Activated CD4-positive, alpha-beta T cell treated with anti-CD3 and anti-CD28 coated beads, Interleukin-2, amount 10 ng/mL, durations not matched to agents 24 days and 14 days (primary cell): ENCODE measurements at regions not wholly inside any gene's neighbourhood (a gene's known extent, or its start where the extent isn't known, plus 50 kb on each side); places are given as distances from the start of the nearest gene placed in this dataset.

Experiments used
- DNase-seq: peaks from one replicate; pipeline ENCODE4 v3.0.0; 2022
- H3K27ac Mint-ChIP-seq: one replicate; pipeline ENCODE4 v1.8.0; 2022; ENCODE audit warnings: mild to moderate bottlenecking, mixed read lengths
- H3K27me3 Mint-ChIP-seq: one replicate; pipeline ENCODE4 v1.8.0; 2022; ENCODE audit warnings: mixed read lengths
- H3K36me3 Mint-ChIP-seq: one replicate; pipeline ENCODE4 v1.8.0; 2022; ENCODE audit warnings: low read depth, mild to moderate bottlenecking, mixed read lengths
- H3K4me1 Mint-ChIP-seq: one replicate; pipeline ENCODE4 v1.8.0; 2021; ENCODE audit warnings: mixed read lengths
- H3K4me3 Mint-ChIP-seq: one replicate; pipeline ENCODE4 v1.8.0; 2022; ENCODE audit warnings: mild to moderate bottlenecking, moderate library complexity, mixed read lengths
- H3K9me3 Mint-ChIP-seq: one replicate; pipeline ENCODE4 v1.8.0; 2021; ENCODE audit warnings: mixed read lengths
- intact Hi-C: fragments of 100-400 bp; cut with micrococcal nuclease; formaldehyde crosslinking; loops from one replicate; pipeline ENCODE4 v1.15.1; 2023

DNA sequence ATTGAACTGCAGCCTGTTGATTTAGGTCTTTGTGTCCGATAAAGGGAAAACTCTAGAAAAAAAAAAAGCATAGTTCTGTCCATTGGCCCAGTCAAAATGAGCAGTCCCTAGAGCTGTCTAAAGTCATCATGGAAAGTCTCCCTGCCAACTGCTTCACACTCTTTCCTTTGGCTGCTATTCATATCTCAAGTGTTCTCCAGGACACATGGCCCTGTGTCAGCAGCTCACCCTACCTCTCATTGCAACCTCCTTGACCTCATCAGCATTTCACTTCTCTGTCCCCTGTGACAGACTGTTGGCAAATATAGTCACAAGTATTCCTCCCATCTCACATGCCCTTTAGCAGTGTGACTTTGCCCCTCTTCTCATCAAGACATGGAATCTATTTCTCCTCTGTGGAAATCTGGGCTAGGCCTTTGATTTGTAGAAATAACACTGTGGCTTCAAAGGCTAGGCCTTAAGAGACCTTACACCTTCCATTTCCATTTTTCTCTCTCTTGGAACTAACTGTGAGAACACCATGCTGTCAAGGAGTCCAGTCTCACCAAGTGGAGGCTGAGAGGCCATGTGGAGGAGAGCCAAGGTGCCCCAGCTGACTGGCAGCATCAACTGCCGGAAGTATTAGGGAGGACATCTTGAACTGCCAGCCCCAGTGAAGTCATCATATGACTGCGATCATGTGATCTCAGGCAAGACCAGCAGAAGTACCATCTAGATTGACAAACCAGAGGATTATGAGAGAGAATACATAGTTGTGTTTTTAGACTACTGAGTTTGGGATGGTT, 149.4 kb upstream of the TARS1 start:
- H3K27ac Mint-ChIP-seq: no peak overlapping the region
- no peaks in the 10 kb centered on the region for H3K9me3 Mint-ChIP-seq
- no peaks in the 10 kb centered on the region for H3K36me3 Mint-ChIP-seq
- no peaks in the 10 kb centered on the region for H3K4me1 Mint-ChIP-seq
- no peak for DNase-seq
- H3K4me3 Mint-ChIP-seq: no peak overlapping the region
- peaks cover 6% of the 10 kb centered on the region for H3K27me3 Mint-ChIP-seq
- intact Hi-C loops: no loop called here

DNA sequence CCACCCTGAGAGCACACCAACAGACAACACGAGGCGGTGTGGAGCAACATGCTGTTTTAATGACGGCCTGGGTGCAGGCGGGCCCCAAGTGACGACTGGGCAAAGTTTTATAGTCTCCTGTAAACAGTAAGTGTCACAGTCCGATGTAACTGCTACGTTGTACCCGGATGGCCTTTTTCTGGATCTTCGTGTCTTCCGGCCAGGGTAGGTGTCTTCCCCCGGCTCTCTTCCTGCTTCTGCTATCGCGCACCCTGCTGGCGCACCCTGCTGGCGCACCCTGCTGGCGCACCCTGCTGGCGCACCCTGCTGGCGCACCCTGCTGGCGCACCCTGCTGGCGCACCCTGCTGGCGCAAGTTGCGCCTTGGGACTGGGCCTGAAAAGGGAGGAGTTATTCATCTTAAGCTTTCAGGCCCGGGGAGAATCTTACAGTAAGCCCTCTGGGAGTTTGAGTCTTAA, 143.0 kb upstream of the TARS1 start:
- H3K4me1 Mint-ChIP-seq: peaks cover 7% of the 10 kb centered on the region
- H3K27ac Mint-ChIP-seq: no peak overlapping the region
- no peaks in the 10 kb centered on the region for H3K9me3 Mint-ChIP-seq
- peak; percentile 56 for DNase-seq
- H3K36me3 Mint-ChIP-seq: no peaks in the 10 kb centered on the region
- H3K27me3 Mint-ChIP-seq: peaks cover 10% of the 10 kb centered on the region
- no peak overlapping the region for H3K4me3 Mint-ChIP-seq
- intact Hi-C loops: no loop called here

GRCh38 chr5:33299621-33300208, 141.1 kb upstream of the TARS1 start:
- no peak overlapping the region for H3K4me3 Mint-ChIP-seq

DNA sequence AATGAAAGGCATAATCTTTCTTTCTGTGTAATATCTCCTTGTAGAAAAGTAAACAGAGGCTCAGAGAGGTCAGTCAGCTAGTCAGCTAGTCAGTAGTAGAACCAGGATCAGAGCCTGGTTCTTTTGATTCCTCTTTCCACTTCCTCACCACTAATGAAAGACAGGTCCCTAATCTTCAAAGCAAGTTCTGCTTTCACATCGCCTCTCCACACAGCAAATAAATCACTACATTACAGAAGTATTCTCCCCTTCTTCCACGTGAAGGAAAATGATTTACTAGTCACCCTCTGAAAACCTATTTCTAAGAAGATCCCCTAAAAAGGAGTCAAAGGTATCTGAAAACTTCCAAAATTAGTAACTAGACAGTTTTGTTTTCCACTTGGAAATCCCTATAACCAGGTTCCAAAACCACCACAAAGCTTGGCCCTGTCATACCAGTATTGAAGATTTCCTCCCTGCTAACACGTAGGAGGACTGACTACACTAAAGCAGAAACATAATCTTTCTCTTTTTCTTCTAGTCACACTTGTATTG, 140.5 kb upstream of the TARS1 start:
- Mint-ChIP-seq H3K9me3 (no peaks in the 10 kb centered on the region), H3K4me1 (peaks cover 7% of the 10 kb centered on the region), H3K4me3 (no peak overlapping the region), H3K27ac (no peak overlapping the region), H3K27me3 (peaks cover 10% of the 10 kb centered on the region), H3K36me3 (no peaks in the 10 kb centered on the region)
- intact Hi-C loops: loop anchor here (2.0 to 5.0 kb wide), 2 partner anchors 63 to 588 kb away; partner anchors contain the start of gene NPR3
- DNase-seq: no peak

More at GRCh38 chr5:33299621-33300208, 141.1 kb upstream of the TARS1 start:
- intact Hi-C loops: loop anchor here (2.0 to 5.0 kb wide), 2 partner anchors 63 to 587 kb away; partner anchors contain the start of gene NPR3
- DNase-seq: peak; percentile 57
- no peaks in the 10 kb centered on the region for H3K36me3 Mint-ChIP-seq
- H3K27ac Mint-ChIP-seq: no peak overlapping the region
- no peaks in the 10 kb centered on the region for H3K9me3 Mint-ChIP-seq
- peaks cover 10% of the 10 kb centered on the region for H3K27me3 Mint-ChIP-seq
- peaks cover 7% of the 10 kb centered on the region for H3K4me1 Mint-ChIP-seq

DNA sequence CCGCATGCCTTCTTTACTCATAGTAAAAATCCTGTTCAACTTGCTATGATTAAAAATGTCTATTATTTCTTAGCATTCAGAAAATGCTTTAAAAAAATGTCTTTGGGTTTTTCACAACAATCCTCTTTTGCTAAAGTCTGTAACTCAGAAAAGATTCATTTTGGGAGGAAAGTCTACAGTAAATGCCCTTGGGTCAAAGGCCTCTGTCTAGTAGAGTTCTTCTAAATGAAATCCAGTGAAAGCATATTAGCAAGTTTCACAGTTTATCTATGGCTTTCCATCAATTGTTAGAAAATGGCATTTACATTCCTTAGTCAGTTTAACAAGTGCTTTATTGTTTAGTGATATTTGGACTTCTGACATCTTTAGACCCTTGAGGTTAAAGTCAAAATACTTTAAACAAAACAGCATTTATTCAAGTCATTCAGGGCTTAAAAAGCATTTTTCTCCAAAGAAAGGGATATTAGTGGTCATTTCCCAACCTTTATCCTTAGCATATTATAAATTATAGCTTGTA, 137.1 kb upstream of the TARS1 start:
- DNase-seq: no peak
- H3K4me1 Mint-ChIP-seq: peaks cover 7% of the 10 kb centered on the region
- H3K36me3 Mint-ChIP-seq: no peaks in the 10 kb centered on the region
- H3K27me3 Mint-ChIP-seq: no peaks in the 10 kb centered on the region
- H3K4me3 Mint-ChIP-seq: no peak overlapping the region
- intact Hi-C loops: loop anchor here (5.0 kb wide), 1 partner anchor 591 kb away; the partner anchor contains the start of gene NPR3
- H3K27ac Mint-ChIP-seq: no peak overlapping the region
- no peaks in the 10 kb centered on the region for H3K9me3 Mint-ChIP-seq

DNA sequence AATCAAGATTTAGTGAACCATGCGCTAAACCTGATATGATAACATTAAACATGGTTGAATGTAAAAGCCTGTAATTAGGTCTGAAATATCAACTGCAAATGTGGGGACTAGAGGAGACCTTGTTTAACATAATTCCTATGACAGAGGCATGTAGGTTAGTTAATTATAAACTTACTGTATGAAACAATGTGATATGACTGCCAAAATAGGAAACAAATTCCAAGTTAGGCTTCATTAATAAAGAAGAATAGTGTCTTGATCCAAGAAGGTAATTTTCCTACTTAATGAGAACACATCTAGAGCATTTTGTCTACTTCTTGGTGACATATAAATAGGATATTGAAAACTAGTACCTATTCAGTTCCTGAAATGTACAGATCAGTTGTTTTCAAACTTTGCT, 136.2 kb upstream of the TARS1 start:
- Mint-ChIP-seq H3K27ac (no peak overlapping the region), H3K4me3 (no peak overlapping the region), H3K9me3 (no peaks in the 10 kb centered on the region), H3K36me3 (no peaks in the 10 kb centered on the region), H3K27me3 (no peaks in the 10 kb centered on the region), H3K4me1 (peaks cover 7% of the 10 kb centered on the region)
- intact Hi-C loops: loop anchor here (5.0 kb wide), 1 partner anchor 592 kb away; the partner anchor contains the start of gene NPR3
- no peak for DNase-seq

- peaks cover 2% of the 10 kb centered on the region for H3K4me1 Mint-ChIP-seq
- no peak for DNase-seq
- no peaks in the 10 kb centered on the region for H3K9me3 Mint-ChIP-seq
- no peaks in the 10 kb centered on the region for H3K36me3 Mint-ChIP-seq
- intact Hi-C loops: no loop called here
- H3K27me3 Mint-ChIP-seq: no peaks in the 10 kb centered on the region
- H3K27ac Mint-ChIP-seq: no peak overlapping the region
- H3K4me3 Mint-ChIP-seq: no peak overlapping the region
These were observed 135.2 kb upstream of the TARS1 start for GRCh38 chr5:33305572-33305971.

DNA sequence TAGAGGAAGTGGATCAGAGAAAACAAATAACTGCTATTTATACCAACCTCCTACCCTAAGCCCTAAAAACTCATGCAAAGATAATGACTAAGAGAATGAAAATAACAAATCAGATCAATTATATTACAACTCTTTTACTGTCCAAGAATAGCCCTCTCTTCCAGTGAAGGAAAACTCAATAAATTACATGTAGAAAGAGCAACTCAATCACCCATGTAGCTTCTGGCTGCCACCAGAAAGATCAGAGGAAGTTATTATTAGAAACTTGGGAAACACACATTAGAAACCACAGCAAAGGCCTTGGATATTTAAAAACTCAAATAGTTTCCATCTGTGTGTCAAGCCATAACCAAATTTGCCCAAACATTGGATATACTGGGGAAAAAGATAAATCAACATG, 134.0 kb upstream of the TARS1 start:
- no peak for DNase-seq
- Mint-ChIP-seq H3K4me3 (no peak overlapping the region), H3K4me1 (no peaks in the 10 kb centered on the region), H3K9me3 (no peaks in the 10 kb centered on the region), H3K36me3 (no peaks in the 10 kb centered on the region), H3K27me3 (no peaks in the 10 kb centered on the region), H3K27ac (no peak overlapping the region)
- intact Hi-C loops: no loop called here

- H3K27me3 Mint-ChIP-seq: no peaks in the 10 kb centered on the region
- no peak overlapping the region for H3K27ac Mint-ChIP-seq
- intact Hi-C loops: no loop called here
- H3K36me3 Mint-ChIP-seq: no peaks in the 10 kb centered on the region
- no peak overlapping the region for H3K4me3 Mint-ChIP-seq
- no peak for DNase-seq
- H3K4me1 Mint-ChIP-seq: no peaks in the 10 kb centered on the region
- no peaks in the 10 kb centered on the region for H3K9me3 Mint-ChIP-seq
These were observed 132.2 kb upstream of the TARS1 start for GRCh38 chr5:33308586-33308985.

DNA sequence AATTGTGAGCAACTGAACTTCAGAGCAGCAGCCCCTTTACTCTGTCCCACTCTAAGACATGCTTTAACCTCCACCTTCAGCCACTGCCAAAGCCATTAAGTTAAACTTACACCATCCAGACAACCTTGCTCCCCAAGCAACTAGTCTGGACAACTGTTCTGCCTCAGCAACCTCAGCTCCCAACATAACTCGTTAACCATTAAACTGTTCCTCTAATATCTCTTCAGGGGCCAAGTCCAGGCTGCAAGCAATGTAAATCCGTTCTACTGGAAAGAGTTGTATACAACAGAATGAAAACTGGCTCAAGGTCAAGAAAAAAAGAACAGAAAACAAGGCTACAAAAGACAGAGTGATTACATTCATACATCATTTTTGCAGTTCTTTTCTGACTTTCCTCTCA, 131.7 kb upstream of the TARS1 start:
- Mint-ChIP-seq H3K27ac (no peak overlapping the region), H3K4me1 (no peaks in the 10 kb centered on the region), H3K36me3 (no peaks in the 10 kb centered on the region), H3K9me3 (no peaks in the 10 kb centered on the region), H3K27me3 (no peaks in the 10 kb centered on the region), H3K4me3 (no peak overlapping the region)
- no peak for DNase-seq
- intact Hi-C loops: no loop called here

- H3K36me3 Mint-ChIP-seq: no peaks in the 10 kb centered on the region
- no peaks in the 10 kb centered on the region for H3K9me3 Mint-ChIP-seq
- no peaks in the 10 kb centered on the region for H3K27me3 Mint-ChIP-seq
- H3K27ac Mint-ChIP-seq: no peak overlapping the region
- intact Hi-C loops: no loop called here
- H3K4me1 Mint-ChIP-seq: no peaks in the 10 kb centered on the region
- DNase-seq: no peak
- H3K4me3 Mint-ChIP-seq: no peak overlapping the region
These were observed 131.0 kb upstream of the TARS1 start for GRCh38 chr5:33309536-33310345.

DNA sequence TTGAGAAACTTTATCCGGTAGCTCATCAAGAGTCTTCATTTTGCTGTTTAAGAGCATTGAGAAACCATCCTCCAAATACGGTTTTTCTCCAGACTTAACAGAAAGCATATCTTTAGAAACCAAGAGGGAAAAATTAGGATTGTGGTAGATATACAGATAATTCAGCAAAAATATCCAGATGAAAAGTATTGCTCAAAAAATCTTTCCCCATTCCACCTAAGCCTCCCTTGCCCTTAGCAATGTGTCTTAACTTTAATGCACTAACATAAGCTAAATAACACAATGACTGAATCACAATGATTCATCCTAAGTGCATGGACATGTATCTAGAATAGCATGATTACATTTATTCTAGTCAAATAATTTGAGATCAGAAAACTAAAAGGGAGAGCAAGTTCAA, 130.3 kb upstream of the TARS1 start:
- intact Hi-C loops: no loop called here
- Mint-ChIP-seq H3K27ac (no peak overlapping the region), H3K36me3 (no peaks in the 10 kb centered on the region), H3K27me3 (no peaks in the 10 kb centered on the region), H3K4me3 (no peak overlapping the region), H3K9me3 (no peaks in the 10 kb centered on the region), H3K4me1 (no peaks in the 10 kb centered on the region)
- DNase-seq: no peak

DNA sequence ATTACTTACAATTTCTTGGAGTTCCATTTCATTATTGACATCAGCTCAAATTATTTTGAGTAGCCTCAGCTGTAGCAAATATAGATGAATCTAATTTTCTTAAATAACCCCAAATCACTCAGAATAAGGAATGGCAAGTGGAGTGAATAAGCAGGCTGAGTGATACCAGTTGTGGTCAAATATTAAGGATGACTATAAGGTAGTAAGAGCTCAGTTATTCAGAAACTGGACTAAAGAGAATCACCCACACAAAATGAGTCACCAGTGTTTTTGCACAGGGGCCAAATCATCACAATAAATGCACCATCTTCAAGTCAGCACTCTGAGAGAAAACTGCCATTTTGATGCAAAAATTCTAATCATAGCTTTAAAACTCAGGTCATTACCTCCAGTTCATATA, 128.9 kb upstream of the TARS1 start:
- intact Hi-C loops: no loop called here
- Mint-ChIP-seq H3K4me1 (no peaks in the 10 kb centered on the region), H3K36me3 (no peaks in the 10 kb centered on the region), H3K27ac (no peak overlapping the region), H3K27me3 (no peaks in the 10 kb centered on the region), H3K4me3 (no peak overlapping the region), H3K9me3 (no peaks in the 10 kb centered on the region)
- no peak for DNase-seq
